B cell (primary cell): ENCODE measurements at regions not wholly inside any gene's neighbourhood (a gene's known extent, or its start where the extent isn't known, plus 50 kb on each side); places are given as distances from the start of the nearest gene placed in this dataset.

Source experiments
- ATAC-seq: fragments of 200-7000 bp; cut with Tn5 transposase; one replicate; pipeline ENCODE4 v1.10.0; 2021; ENCODE audit warnings: low read depth, mild to moderate bottlenecking, moderate number of reproducible peaks, moderate library complexity
- CTCF ChIA-PET: fragments of 350-600 bp; sonication (Branson Sonifier 250); formaldehyde crosslinking; loops from one replicate; lab custom pipeline; 2021; ENCODE audit warnings: antibody characterized with exemption, inconsistent platforms; lab: Charles Lee
- POLR2A ChIA-PET: fragments of 350-600 bp; sonication (Branson Sonifier 250); formaldehyde crosslinking; loops from one replicate; lab custom pipeline; 2021; ENCODE audit warnings: antibody characterized with exemption; lab: Charles Lee
- DNase-seq: peaks from one replicate; pipeline ENCODE4 v3.0.0; 2013
- H2AFZ ChIP-seq: 2 replicates; pipeline ENCODE4 v1.6.1; 2012; ENCODE audit warnings: mild to moderate bottlenecking, low read depth, low read length; ENCODE audit not compliant: insufficient read depth, poor library complexity, severe bottlenecking
- H3K27ac ChIP-seq, 2 donors: 1 replicate in 1 of 2; 2 replicates in 1 of 2; pipeline ENCODE4 v1.5.1; 2012 to 2013; ENCODE audit warnings: low read length in 2 of 2, mild to moderate bottlenecking in 2 of 2, moderate library complexity in 1 of 2
- H3K27me3 ChIP-seq, 4 experiments: fragments of 200-600 bp in 1 of 4; sonication (generic) in 1 of 4; replicated peaks in 1 of 4; 1 replicate in 2 of 4; 2 replicates in 2 of 4; pipeline versions ENCODE4 v1.6.1 to v1.7.0; 2013 to 2016; ENCODE audit warnings: low read length in 3 of 4, mild to moderate bottlenecking in 2 of 4, mixed read lengths in 1 of 4, moderate library complexity in 1 of 4; ENCODE audit not compliant: insufficient read depth in 4 of 4, control insufficient read depth in 3 of 4; ENCODE audit errors: control extremely low read depth in 1 of 4
- H3K36me3 ChIP-seq, 2 experiments: replicated peaks in 1 of 2; 1 replicate in 1 of 2; 2 replicates in 1 of 2; pipeline versions ENCODE4 v1.6.1 to v1.7.1; 2013; ENCODE audit warnings: low read length in 1 of 2; ENCODE audit not compliant: insufficient read depth in 2 of 2, control insufficient read depth in 1 of 2; ENCODE audit errors: control extremely low read depth in 1 of 2, extremely low read depth in 1 of 2
- H3K4me1 ChIP-seq, 2 donors: fragments of 200-600 bp in 1 of 2; sonication (generic) in 1 of 2; 1 replicate in 1 of 2; 2 replicates in 1 of 2; pipeline versions ENCODE4 v1.5.1 to v1.6.1; 2013 to 2017; ENCODE audit warnings: low read length in 2 of 2; ENCODE audit not compliant: control insufficient read depth in 2 of 2, insufficient read depth in 2 of 2
- H3K4me2 ChIP-seq: replicated peaks from 2 replicates; pipeline ENCODE3; 2012; ENCODE audit warnings: mild to moderate bottlenecking, low read depth, low read length; ENCODE audit not compliant: poor library complexity, severe bottlenecking
- H3K4me3 ChIP-seq, 5 experiments: fragments of 200-600 bp in 1 of 5; sonication (generic) in 1 of 5; 1 replicate in 3 of 5; 2 replicates in 2 of 5; pipeline versions ENCODE4 v1.5.1 to v1.7.0; 2011 to 2016; ENCODE audit warnings: low read length in 4 of 5, mild to moderate bottlenecking in 4 of 5, low read depth in 2 of 5, control low read depth in 1 of 5, moderate library complexity in 1 of 5; ENCODE audit not compliant: insufficient read depth in 1 of 5; ENCODE audit errors: control extremely low read depth in 1 of 5, extremely low read depth in 1 of 5
- H3K79me2 ChIP-seq: fragments of 200-600 bp; sonication (generic); one replicate; pipeline ENCODE4 v1.6.0; 2016; ENCODE audit warnings: low read length; ENCODE audit not compliant: control insufficient read depth, insufficient read depth
- H3K9ac ChIP-seq: fragments of 200-600 bp; sonication (generic); 2 replicates; pipeline ENCODE4 v1.6.1; 2017; ENCODE audit warnings: mild to moderate bottlenecking, low read length, moderate library complexity
- H3K9me3 ChIP-seq, 3 donors: one replicate each; pipeline versions ENCODE4 v1.6.1 to v1.7.1; 2013; ENCODE audit warnings: low read length in 2 of 3; ENCODE audit not compliant: control insufficient read depth in 2 of 3, insufficient read depth in 1 of 3; ENCODE audit errors: control extremely low read depth in 1 of 3
- H4K20me1 ChIP-seq: 2 replicates; pipeline ENCODE4 v1.6.0; 2012; ENCODE audit warnings: mild to moderate bottlenecking, low read length; ENCODE audit not compliant: insufficient read depth, control insufficient read depth, poor library complexity, severe bottlenecking
- H3K27ac Mint-ChIP-seq: one replicate; pipeline ENCODE4 v1.8.0; 2021; ENCODE audit warnings: mixed read lengths
- H3K27me3 Mint-ChIP-seq: one replicate; pipeline ENCODE4 v1.8.0; 2021; ENCODE audit warnings: mixed read lengths
- H3K4me1 Mint-ChIP-seq: one replicate; pipeline ENCODE4 v1.8.0; 2021; ENCODE audit warnings: mixed read lengths
- H3K4me3 Mint-ChIP-seq: one replicate; pipeline ENCODE4 v1.8.0; 2021; ENCODE audit warnings: mixed read lengths
- H3K9me3 Mint-ChIP-seq: one replicate; pipeline ENCODE4 v1.8.0; 2022; ENCODE audit warnings: mixed read lengths; ENCODE audit not compliant: insufficient read depth
- EZH2 ChIP-seq: IDR thresholded peaks from 2 replicates; pipeline ENCODE4 v1.6.1; 2012; ENCODE audit warnings: borderline replicate concordance, low read depth, mild to moderate bottlenecking, moderate library complexity, low read length; ENCODE audit not compliant: insufficient read depth, poor library complexity, severe bottlenecking
- WGBS: methylation state at CpG from one replicate; pipeline ENCODE4 v1.1.5; 2013; ENCODE audit warnings: missing lambda C conversion rate; ENCODE audit not compliant: insufficient coverage; 5-methylcytosine and 5-hydroxymethylcytosine counted together
- intact Hi-C: fragments of 100-400 bp; cut with micrococcal nuclease; formaldehyde crosslinking; loops from one replicate; pipeline ENCODE4 v1.10.0; 2022
- TF ChIP-seq, protein P1 (sequence below): fragments of 200-600 bp; IDR thresholded peaks from one replicate; pipeline ENCODE4 v1.8.0; 2022; ENCODE audit warnings: antibody characterized with exemption, mild to moderate bottlenecking

DNA sequence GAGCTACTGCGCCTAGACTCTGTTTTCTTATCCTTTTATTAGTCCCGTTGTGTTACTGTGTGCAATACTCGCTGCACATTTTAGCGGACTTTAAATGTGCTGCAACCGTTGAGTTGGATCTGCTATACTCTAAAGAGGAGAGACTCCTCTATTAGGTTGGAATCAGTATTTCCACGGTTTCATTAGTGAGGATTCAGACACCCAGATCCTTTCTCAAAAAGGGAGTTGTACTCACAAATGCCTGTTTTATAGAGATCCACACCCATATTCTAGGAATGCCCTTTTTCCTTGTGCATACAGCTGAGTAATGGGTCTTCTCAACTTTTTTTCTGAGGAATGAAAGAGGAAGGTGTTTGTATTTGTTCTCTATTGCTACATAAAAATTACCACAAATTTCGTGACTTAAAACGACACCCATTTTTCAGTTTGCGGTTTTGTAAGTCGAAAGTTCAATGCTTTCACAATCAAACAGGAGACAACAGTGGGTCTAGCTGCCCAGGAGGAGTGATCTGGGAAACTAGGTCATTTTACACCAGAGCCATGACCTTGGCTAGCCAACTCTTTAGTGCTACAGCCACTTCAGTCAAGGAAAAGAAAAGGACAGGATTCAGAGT lies 52.8 kb upstream of the SLC44A1 start:
- no peak for DNase-seq
- no peak for ATAC-seq
- Histone ChIP-seq H3K4me1 (no peaks in the 10 kb centered on the region), H3K79me2 (no peaks in the 10 kb centered on the region), H4K20me1 (no peaks in the 10 kb centered on the region), H3K27ac (no peak overlapping the region), H3K9me3 (no peaks in the 10 kb centered on the region), H3K4me2 (no peak overlapping the region), H3K4me3 (no peak overlapping the region), H2AFZ (no peak overlapping the region), H3K9ac (no peak overlapping the region), H3K36me3 (no peaks in the 10 kb centered on the region), H3K27me3 (peaks cover 0 to 2% (median 0%) of the 10 kb centered on the region in 4 experiments)
- H3K4me1 Mint-ChIP-seq, result no peaks in the 10 kb centered on the region
- POLR2A ChIA-PET, result no interaction called here
- TF ChIP-seq, protein P1, sequence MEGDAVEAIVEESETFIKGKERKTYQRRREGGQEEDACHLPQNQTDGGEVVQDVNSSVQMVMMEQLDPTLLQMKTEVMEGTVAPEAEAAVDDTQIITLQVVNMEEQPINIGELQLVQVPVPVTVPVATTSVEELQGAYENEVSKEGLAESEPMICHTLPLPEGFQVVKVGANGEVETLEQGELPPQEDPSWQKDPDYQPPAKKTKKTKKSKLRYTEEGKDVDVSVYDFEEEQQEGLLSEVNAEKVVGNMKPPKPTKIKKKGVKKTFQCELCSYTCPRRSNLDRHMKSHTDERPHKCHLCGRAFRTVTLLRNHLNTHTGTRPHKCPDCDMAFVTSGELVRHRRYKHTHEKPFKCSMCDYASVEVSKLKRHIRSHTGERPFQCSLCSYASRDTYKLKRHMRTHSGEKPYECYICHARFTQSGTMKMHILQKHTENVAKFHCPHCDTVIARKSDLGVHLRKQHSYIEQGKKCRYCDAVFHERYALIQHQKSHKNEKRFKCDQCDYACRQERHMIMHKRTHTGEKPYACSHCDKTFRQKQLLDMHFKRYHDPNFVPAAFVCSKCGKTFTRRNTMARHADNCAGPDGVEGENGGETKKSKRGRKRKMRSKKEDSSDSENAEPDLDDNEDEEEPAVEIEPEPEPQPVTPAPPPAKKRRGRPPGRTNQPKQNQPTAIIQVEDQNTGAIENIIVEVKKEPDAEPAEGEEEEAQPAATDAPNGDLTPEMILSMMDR, result no peak
- TF ChIP-seq EZH2, result no peak
- peaks cover 14% of the 10 kb centered on the region for H3K27me3 Mint-ChIP-seq
- no peaks in the 10 kb centered on the region for H3K9me3 Mint-ChIP-seq
- intact Hi-C loops, result no loop called here
- no peak overlapping the region for H3K27ac Mint-ChIP-seq
- CTCF ChIA-PET, result no interaction called here
- H3K4me3 Mint-ChIP-seq, result no peak overlapping the region
- WGBS, result 74% methylated on average over 4 of the region's 10 CpGs

DNA sequence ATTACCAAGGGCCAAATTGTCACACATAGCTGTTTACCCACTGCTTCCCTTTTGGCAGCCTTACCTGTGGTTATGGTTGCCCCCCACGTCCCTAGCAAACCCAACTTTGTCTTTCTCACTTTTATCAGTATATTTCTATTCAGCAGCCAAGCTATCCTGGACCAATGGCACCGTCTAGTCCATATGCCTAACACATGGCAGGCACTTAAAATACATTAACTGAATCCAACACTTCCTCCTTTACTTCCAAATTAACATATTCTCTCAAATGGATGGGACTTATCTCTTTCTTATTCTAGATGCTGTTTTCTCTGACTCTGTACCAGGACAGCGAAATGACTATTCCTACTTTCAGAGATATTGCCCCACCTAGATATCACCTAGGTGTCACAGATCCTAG lies 50.9 kb upstream of the SLC44A1 start:
- Histone ChIP-seq H3K9ac (no peak overlapping the region), H3K79me2 (no peaks in the 10 kb centered on the region), H3K4me2 (no peak overlapping the region), H3K27ac (no peak overlapping the region), H3K27me3 (peaks cover 0 to 2% (median 0%) of the 10 kb centered on the region in 4 experiments), H2AFZ (no peak overlapping the region), H3K36me3 (no peaks in the 10 kb centered on the region), H3K4me1 (no peaks in the 10 kb centered on the region), H4K20me1 (no peaks in the 10 kb centered on the region), H3K9me3 (no peaks in the 10 kb centered on the region), H3K4me3 (no peak overlapping the region)
- intact Hi-C loops, result no loop called here
- Mint-ChIP-seq H3K4me3 (no peak overlapping the region), H3K4me1 (no peaks in the 10 kb centered on the region), H3K27ac (no peak overlapping the region), H3K9me3 (no peaks in the 10 kb centered on the region), H3K27me3 (peaks cover 14% of the 10 kb centered on the region)
- ChIA-PET POLR2A (no interaction called here), CTCF (no interaction called here)
- ATAC-seq, result no peak
- TF ChIP-seq, protein P1, result no peak
- no peak for TF ChIP-seq EZH2
- DNase-seq, result no peak
- 75% methylated on average over 2 of the region's 3 CpGs for WGBS
